HL-60 (cell line): ENCODE measurements at regions not wholly inside any gene's neighbourhood (a gene's known extent, or its start where the extent isn't known, plus 50 kb on each side); places are given as distances from the start of the nearest gene placed in this dataset.

ENCODE experiments used
- GABPA ChIP-seq: IDR thresholded peaks from 2 replicates; pipeline ENCODE4 v1.6.1; 2012; ENCODE audit warnings: low read depth
- POLR2AphosphoS5 ChIP-seq: IDR thresholded peaks from 2 replicates; pipeline ENCODE4 v1.6.1; 2012; ENCODE audit warnings: low read depth
- TF ChIP-seq, protein P1 (sequence below): IDR thresholded peaks from one replicate; pipeline ENCODE4 v1.5.1; 2011; ENCODE audit warnings: low read length, control low read depth, inconsistent platforms; ENCODE audit not compliant: insufficient read depth

DNA sequence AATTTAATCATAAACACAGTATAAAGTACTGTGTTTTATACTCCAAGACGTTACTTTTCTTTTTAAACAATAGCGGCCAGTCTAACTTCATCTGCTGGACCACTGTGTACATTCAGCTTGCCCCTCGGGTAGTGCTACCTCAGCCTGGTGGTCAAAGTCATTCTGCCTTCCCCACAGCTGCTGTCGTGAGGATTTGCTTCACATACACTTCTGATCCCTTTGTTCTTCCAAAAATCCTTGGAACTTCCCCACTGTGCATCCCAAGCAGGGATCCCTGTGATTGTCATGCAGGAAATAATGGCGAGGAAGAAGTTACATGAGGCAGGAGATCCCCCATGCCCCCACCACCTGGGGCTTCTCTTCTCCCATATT, 234.9 kb upstream of the STARD13 start:
- TF ChIP-seq, protein P1, sequence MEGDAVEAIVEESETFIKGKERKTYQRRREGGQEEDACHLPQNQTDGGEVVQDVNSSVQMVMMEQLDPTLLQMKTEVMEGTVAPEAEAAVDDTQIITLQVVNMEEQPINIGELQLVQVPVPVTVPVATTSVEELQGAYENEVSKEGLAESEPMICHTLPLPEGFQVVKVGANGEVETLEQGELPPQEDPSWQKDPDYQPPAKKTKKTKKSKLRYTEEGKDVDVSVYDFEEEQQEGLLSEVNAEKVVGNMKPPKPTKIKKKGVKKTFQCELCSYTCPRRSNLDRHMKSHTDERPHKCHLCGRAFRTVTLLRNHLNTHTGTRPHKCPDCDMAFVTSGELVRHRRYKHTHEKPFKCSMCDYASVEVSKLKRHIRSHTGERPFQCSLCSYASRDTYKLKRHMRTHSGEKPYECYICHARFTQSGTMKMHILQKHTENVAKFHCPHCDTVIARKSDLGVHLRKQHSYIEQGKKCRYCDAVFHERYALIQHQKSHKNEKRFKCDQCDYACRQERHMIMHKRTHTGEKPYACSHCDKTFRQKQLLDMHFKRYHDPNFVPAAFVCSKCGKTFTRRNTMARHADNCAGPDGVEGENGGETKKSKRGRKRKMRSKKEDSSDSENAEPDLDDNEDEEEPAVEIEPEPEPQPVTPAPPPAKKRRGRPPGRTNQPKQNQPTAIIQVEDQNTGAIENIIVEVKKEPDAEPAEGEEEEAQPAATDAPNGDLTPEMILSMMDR = no peak
- TF ChIP-seq POLR2AphosphoS5 (no peak), GABPA (no peak)
